Renal pelvis (tissue), 1 donor: ENCODE measurements at regions not wholly inside any gene's neighbourhood (a gene's known extent, or its start where the extent isn't known, plus 50 kb on each side); places are given as distances from the start of the nearest gene placed in this dataset.
A peak's percentile ranks its signal among the peaks of the same experiment; 100 is the strongest.

Experiments used
- DNase-seq: peaks from one replicate; pipeline ENCODE4 v3.0.0-alpha.2; 2013

DNA sequence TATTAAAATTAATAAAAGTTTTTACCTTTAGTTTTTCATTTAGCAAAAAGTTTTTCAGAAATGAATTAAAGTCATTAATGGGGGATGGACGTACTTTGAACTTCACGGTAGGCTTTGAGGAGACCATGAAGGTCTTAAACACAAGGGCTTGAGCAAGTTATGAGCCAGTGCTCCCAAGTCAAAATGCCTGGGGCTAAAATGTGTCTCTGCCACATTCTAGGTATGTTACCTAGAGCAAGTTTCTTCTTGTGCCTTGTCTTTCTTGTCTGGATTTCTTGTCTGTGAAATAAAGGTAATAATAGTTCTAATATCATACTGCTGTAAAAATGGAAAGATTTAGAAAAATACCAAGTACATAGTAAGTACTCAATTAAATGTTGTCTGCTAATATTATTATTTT, 132.7 kb upstream of the USP15 start:
- no peak for DNase-seq

DNA sequence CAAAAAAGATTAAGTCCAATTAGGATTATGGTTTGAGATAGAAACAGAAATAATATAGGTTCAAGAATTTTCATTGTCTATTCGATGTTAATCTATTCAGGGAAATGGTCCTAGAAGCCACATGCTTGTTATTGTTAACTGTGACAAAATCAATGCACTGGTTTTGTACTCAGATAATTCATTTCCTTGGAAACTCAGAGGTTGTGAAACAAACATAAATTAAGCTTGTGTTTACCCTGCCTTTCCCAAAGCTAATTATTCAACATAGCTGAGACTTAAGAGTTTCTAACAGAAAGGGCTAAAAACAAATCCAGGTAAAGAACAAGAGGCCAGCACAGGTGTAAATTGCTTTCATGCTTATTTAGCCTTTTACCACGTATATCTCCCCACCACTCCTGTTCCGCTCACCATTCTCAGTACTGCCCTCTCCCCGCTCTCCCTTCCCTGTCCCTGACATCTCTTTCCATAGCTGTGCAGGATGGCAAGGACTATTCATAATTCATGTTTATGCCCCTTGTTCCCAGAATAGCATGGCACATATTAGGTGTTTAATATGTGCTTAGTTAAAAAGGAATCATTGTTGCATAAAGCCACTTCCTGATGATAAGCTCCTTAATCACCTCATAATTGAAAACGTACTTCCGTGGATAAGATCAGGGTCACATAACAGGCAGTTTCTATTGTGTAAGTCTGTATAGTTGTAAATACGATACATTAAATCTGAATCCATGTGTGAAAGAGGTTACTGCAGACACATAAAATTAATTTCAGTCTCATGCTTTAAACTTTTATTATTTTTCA, 131.8 kb upstream of the USP15 start:
- DNase-seq = peak; percentile 3

DNA sequence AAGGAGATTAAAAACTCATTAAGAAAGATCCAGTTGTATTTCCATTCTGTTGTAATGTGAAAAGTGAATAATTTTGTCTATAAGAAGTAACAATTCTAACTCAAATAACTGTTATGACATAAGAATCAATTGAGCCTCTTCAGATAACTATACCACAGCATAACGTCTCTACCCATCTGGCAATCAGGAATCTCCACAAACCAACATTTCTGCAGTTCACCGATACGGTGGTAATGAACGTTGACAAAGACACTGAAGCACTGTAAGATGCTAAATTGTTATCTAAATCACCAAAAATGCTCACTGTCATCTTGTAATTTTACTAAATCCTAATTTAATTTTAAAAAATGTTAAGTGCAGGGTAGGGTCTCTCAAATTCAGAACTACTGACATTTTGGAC, 130.9 kb upstream of the USP15 start:
- DNase-seq = no peak

DNA sequence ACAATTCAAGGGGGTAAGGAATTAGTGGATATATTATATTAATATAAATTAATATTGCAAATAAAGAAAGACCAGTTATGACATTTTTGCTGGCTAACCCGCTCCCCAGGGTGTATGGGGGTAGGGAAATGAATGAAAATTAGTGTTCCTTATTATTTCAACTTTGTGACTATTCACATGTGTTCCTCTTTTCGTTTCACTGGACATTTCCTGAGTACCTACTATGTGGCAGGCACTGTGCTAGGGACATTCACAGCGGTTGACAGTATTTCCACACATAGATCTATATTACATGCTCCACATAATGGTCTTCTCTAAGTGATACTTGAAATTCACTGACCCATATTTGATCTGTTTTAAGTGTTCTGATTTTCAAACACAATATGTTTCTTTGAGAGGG, 129.8 kb upstream of the USP15 start:
- no peak for DNase-seq

DNA sequence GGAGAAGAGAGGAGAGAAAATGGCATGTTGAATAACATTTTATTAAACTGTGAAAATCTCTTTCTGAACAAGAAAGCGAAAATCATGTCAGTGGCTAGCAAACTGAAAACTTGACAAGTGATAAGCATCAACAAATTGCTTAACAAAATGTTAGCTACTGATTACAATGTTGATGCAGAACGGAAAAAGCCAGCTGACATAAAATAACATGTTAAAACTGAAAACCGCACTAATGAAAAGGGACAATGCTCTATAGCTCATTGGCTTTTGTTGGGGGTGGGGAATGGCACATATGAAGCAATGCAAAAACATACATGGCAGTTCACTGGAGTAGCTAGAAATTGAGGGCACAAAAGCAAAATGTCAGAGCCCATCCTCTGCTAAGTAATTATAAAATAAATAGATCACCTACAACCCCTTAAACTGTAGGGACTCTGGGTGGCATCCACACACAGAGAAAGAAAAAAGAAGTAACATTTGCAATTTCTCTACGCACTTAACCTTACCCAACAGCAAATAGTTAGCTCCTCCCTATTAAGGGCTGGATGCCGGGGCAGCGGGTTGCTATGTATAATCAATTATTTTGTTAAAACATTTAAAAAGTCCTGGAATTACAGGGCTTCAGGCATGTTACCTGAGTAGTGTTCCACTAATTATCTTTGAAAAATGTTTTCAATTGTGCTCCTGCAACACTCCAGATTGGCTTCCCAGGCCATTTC, 129.2 kb upstream of the USP15 start:
- no peak for DNase-seq

DNA sequence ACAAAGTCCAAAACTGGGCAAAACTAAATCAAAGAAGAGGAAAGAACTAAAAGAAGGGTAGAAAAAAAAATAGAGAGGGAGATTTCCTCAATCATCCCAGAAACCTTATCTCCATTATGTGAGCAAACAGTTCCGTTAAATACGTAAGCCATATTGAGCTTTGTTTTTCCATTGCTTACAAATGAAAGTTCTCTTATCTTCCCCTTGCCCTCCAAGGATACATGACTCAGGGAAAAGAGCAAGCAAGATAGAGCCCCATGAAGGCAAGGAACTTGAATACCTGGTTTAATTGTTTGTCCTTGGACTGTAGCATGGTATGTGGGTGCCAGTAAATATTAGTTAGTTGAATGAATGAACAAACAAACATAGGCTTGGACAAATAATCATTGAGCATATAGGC, 126.8 kb upstream of the USP15 start:
- no peak for DNase-seq

DNA sequence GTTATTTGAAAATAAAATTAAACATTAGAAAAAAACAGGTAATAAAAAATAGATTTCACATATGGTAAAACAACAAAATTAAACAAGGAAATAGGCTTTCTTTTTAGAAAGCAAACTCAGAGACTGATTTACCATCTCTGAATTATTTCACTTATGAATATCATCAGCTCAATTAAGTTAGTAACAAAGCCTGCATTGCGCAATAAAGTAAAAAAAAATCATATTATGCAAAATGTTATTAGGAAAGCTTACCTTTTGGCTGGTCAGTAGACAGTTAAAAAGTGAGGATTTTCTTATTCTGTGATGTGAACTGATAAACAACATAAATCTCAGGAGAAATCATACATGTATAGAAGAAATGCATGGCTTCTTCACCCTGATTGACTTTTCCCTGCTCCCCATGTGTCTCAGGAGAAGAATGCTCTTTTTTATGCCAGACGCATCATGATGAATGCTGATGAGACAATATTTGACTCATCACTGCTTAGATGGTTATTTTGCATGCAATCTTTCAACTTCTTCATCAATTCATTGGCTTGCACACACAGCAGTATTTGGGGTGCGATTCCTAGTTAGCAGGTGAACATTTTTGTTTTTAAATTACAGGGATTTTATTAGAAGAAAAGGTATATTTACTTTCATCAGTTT, 124.5 kb upstream of the USP15 start:
- DNase-seq = no peak

DNA sequence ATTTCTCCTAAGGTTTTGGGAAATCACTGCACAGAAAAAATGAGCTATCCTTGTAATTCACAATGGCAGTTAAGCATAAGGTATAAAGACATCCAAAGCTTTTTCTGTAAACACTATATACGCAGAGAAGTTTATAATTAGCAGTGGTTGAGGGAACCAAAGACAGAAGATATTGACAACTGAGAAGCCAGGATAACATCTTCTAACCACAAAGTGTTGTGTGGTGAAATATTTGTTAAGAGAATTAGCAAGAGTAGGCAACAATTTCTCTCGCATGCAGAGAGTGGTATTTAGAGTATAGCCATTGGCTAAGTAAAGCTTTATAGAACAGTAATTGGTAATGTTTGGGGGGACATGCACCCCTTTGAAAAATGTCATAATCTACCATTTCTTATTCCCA, 123.7 kb upstream of the USP15 start:
- no peak for DNase-seq

DNA sequence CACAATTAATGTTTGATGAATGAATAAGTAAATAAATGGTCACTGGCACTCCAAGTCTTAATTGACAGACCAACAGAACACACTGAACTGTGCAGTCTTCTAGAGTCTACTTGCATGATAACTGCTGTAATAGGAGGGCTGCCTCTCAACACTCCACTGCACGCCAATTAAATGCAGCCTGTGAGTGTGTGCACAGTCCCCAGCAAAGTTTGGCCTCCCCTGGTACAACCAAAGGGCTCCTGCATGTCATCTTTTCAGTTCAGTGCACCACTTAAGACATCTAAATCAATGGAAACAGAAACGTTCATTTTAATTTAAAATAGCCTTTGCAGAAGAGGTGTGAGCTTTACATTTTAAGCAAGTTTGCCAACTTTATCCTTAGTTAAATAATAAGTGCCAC, 121.7 kb upstream of the USP15 start:
- no peak for DNase-seq

DNA sequence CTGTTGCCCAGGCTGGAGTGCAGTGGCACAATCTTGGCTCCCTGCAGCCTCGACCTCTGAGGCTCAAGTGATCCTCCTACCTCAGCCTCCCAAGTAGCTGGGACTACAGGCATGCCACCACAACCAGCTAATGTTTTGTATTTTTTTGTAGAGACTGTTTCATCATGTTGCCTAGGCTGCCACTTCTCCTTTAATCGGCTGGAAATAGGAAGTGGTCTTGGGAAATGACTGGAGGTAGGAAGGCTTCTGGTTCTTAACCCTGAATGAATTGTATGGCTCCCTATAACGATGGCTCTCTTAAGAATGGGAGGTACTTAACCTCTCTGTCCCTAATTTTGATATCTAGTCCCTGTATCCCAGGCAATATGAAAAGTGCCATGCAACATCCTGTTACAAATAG, 113.9 kb upstream of the USP15 start:
- DNase-seq = no peak

DNA sequence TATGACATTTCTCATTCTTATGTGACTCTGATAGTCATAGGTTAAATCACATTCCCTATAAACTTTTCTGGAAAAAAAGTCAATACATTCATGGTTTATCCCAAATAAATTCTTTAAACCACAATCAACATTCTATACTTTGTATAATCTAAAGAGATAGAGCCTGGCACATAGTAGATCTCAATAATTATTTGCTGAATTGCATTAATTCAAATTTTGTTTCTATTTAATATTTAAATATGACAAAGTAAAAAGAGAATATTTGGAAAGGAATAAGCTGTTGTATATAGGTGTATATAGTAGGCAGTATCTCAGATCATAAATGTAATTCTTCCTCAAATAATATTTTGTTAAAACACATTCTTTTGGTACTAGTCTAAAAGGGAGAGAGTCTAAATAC, 102.2 kb upstream of the USP15 start:
- no peak for DNase-seq

DNA sequence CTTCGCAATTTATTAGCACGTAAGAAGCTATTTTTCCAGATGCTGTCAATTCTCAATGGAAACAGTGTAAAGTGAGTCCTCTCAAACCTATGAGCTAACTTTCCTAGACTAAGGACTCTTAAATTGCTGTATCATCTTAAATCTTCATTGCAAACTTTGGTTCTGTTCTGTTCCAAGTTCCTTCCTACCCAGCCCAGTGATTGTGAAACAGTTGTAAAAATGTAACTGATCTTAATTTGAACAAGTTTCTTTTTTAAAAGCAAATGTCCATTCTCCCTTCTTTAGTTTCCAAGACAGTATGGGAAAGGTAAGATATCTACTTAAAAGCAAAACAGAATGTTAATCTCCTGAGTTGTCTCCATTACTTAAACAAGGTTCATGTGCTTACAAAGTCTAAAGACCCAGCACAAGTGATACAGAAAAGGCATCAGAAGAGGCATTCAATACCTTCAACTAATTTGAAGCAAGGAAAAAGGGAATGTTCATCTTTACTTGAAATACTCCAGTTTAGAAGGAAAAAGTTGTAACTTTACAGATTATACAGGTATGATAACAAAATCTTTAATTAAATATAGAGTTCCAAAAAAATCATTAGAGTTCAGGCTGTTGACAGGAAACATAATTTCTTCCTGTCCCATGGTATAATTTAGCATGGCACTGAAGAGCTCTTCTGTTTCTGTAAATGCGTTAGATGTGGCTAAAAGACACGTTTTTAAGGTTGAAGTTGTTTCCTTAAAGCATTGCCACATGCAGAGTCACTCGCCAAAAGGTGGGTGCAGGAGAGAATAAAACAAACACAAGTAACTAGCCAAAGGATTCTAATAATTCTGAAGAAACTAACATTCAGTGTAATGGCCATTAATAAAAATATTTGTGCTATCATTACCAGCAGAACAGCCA, 101.5 kb upstream of the USP15 start:
- DNase-seq = no peak

DNA sequence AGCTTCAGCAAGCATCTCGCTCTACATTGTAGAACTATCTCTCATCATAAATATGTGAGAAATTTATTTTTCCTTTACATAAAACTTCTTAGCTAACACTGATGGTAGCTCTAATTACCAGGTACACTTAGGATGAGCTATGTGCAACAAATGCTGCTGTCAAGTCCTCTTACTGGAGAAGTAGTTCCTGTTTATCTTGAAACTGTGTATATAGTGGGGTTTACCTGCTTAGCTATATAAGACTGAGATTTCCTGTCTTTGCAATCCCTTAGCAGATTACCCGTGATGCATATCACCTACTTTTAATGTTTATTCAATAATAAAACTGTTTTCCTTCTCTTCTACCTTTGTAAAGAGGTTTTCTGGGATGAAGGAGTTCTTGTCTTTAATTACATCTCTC, 98.0 kb upstream of the USP15 start:
- DNase-seq = no peak

DNA sequence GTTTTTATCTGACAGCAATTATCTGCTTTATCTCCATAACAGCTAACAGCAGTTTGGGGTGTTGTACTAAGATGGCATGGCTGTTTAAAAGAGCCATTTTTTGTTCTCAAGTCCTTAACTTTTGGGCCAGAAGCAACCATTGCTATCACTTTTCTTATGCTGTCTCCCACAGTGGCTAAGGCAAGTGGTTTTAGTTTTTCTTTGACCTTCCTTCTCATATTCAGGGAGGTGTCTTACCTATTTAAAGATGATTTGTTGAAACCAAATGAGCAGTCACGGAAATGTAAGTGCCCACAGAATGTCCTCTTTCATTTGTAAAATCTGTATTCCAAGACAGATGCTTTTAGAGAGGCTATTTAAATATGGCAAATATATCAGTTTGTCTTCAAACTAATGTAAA, 96.8 kb upstream of the USP15 start:
- DNase-seq = no peak

DNA sequence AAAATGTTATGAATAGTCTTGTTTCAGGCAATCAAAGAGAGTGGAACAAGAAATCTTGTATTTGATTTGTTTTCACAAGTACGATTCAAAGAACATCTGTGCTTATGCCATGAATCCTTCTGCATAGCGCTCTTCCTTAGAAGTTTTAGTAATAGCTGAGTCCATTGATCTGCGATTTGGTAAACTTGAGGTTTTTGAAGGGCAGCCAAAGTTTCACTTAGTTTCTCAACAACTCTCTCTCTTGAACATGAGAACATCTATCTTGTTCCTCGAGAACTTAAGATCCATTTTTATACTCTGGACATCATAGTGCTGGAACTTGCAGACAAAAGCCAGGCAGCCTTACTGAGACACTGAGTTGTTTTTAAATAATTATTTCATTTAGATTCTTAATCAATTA, 96.2 kb upstream of the USP15 start:
- DNase-seq = no peak

DNA sequence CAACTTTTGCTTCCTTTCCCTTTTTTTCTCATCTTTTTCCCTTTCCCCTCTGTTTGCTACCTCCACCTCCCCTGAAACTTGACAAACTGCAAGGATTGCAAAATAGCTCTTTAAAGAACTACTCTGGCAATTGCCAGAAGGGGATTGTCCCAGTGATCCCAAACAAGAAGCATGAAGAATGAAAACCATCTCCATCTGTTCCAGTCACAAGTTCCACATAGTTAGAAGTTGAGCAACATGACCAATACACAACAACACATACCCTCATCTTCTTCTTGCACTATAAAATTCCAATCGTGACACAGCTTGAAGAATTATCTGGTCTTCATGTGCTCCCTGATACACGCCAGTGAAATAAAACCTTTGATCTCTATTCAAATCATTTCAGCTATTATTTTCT, 93.7 kb upstream of the USP15 start:
- DNase-seq = no peak

DNA sequence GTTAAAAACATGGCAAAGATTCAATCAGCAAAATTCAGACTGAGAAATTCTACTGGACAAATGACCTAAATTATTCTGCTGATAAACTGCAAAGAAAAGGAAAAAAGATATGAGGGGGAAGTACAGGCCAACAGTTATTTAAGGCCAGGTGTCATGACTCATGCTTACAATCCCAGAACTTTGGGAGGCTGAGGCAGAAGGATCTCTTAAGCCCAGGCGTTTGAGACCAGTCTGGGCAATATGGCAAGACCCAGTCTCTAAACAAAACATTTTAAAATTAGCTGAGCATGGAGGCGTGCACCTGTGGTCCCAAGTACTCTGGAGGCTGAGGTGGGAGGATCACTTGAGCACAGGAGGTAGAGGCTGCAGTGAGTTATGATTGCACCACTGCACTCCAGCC, 91.8 kb upstream of the USP15 start:
- no peak for DNase-seq

DNA sequence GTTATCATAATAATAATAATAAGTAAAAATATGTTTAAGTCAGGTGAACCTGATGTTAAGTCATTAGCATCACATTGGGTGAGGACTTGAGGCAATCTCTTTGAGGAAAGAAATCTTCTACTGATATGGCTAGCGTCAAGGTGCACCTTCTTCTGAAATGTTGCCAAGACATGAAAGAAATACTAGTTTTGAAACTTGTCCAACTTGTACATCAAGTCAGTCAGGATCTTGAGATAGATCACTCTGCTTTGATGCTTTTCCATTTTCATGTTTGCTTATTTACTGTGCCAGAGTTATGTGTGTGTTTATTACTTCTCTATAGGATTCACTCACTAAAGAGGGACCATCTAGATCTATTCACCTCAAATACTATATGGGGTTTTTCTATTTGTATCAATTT, 90.0 kb upstream of the USP15 start:
- DNase-seq = no peak

DNA sequence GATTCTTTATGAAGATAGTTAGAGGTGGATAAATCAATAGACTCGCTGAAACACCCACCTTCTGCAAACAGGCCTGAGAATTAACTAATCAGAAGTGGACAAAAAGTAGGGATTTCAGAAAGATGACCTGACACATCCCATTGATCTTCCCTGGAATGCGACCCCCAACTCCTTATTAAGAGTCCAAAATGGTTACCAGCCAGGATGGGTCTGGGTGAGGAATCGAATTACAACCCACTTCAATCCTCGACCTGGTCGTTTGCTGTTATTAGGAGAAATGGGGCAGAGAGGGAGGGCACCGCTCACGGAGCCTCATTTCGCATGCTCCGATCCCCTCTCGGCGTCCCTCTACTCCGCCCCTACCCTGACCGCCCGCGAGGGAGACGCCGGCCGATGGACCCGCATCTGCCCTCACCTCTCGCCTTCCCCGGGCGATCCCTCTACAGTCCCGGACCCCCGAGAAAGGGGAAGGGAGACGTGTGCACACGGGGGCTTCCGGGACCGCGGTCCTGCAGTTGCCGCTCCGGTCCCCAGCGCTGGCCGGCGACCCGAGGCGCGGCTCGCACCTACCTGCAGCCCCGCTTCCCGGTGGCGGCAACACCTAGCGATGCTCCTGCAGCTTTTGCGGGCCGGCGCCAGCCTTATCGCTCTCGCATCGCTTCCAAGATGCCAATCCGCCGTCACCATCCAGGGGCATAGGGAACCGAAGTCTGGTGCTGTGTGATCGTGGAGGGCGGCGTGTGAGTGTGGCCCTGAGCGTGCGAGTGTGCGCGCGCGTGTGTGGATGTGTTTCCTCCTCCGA, 69.3 kb upstream of the USP15 start:
- no peak for DNase-seq

DNA sequence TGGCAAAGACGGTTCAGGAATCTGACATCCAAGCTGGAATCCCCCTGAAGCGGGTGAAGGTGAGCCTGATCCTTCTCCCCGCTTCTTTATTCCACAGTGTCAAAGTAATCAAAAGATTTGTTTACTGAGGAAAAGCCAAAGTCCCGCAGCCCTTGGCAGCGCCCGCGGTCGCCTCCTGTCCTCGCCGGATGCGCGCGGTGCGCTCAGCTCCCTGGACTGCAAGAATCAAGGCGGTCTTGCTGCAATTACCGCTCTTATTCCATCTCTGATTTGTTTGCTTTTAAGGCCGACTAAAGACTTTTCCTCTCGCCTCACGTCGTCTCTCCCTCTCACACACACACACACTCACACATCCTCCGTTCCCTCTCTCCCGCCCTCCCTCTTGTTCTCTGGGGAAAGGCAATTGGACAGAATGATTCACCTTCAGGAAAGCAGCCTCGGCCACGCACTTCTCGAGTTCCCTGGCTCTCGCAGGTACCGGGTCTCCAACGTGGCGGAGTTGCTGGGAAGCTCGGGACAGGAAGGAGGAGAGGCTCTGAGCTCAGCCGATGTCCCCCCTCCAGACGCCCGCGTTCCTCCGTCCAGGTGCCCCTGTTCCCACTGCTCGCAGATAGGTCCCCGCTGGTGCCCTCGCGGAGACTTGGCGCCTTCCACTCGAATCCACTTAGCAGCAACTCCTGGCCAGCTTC, 68.6 kb upstream of the USP15 start:
- DNase-seq = no peak
